ENCODE measurements at regions not wholly inside any gene's neighbourhood (a gene's known extent, or its start where the extent isn't known, plus 50 kb on each side); places are given as distances from the start of the nearest gene placed in this dataset.
"Not testable (repeated sequence)": the region's sequence is repeated elsewhere in the genome, so short reads cannot be mapped to it uniquely, and the experiment has no call there.

DNA sequence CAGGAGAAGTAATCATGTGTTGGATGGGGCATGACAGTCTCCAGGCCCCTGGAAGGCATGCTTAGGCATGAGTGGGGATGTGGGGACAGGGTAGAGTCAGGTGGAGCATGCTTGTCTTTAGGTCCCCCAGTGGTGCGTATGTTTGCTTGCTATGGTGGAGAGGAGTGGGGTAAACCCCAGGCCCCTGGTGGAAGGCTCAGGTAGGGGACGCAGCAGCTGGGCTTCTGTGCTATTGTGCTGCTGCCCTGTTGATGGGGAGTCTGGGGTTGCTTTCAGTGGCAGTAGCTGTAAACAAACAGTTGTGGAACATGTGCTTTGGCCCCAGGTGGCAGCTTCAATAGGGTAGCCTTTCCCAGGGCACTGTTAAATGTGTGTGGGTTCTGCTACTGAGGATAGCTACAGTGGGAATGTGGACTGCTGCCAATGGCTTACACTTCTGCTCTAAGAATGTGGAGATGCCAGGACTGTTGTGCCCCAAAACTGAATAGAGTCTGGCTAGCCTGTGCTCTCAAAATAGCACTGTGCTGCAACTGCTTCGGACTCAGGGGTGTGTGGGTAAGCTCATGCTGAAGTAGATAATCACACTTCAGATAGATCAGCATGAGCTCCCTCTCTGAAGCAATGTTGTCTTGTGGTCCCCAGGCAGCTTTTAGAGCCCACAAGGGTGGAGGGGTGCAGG, 1257.3 kb downstream of the DIAPH3 start:
- DNase-seq (ENCODE audit: low spot score) = no peak
- intact Hi-C loops (cut with DNase I) = no loop called here

DNA sequence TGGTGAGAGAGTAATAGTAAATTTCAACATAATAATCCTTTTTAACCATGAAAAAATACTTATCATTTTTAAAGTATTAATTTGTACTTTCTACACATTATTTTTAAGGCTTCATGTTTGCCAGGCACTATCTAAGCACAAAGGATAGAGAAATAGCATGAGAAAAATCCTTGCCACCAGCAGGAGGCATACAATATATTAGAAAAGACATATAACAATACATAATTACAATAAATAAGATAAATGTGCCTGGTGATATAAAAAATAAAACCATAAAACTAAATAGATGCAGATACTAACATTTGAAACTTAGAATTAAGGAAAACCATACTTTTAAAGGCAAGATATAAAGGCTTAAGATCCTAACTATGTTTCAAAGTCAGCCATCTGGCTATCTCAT, 1256.4 kb downstream of the DIAPH3 start:
- no peak for DNase-seq (ENCODE audit: low spot score)
- intact Hi-C loops (cut with DNase I) = no loop called here

DNA sequence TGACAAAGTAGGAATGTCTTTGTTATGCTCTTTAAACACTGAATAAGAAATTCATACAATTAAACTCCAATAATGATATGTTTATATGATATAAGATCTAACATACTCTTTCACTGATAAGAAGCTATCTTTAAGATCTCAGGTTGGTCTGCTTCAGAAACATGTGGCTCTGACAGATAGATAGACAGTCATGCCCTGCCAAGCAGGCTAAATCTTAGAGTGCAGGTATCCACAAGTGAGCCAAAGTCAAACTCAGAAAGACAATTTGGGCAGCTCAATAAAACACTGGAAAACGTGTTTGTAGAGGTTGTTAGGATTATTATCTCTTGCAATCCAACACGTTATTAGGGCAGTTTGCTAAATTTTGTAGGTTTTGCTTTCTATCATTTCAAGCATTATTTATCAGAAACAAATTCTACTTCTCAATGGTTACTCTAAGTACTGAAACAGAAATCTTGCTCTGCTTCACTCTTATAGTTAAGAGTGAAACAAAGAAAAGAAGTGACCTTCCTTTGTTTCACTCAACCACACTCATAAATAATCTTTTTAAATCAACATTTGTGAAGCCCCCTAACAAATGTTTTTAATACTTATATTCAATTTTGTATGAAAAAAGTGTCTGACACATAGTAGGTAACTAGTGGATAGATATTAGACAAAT, 1255.6 kb downstream of the DIAPH3 start:
- intact Hi-C loops (cut with DNase I) = no loop called here
- DNase-seq (ENCODE audit: low spot score) = no peak

DNA sequence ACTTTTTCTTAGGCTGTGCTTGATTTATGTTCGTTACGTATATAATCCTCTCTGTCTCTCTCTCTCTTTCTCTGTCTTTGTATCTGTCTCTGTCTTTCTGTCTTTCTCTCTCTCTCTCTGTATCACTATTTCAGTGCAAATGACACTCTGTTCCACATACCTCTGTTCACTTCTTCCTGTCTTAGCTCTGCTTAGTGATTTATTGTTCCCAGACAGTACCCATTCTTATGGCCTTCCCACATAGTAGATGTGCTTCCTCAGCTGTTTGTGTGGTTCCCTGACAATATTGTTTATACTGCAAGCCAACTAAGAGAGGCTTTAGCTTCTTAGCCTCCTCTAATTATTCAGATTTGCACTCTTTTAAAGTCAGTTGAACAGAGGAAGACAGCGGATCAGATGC, 1244.2 kb downstream of the DIAPH3 start:
- intact Hi-C loops (cut with DNase I) = no loop called here
- no peak for DNase-seq (ENCODE audit: low spot score)

DNA sequence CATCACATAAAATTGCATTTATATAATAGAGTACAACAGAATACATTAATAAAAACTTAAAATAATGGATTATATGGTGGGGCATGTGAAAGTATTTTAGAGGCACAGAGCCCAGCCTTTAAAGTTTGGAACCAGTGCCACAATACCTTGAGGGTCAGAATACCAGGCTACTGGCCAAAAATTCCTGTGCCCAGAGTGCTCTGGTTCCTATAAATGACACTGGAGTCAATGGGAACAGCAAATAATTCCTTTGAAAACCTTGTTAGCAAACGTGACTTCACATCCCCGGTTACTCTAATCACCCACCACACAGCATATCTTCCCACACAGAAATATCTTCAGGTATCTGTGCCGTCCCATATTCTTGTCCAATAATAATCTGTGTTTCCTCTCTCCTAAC, 1242.6 kb downstream of the DIAPH3 start:
- DNase-seq (ENCODE audit: low spot score) = no peak
- intact Hi-C loops (cut with DNase I) = no loop called here

DNA sequence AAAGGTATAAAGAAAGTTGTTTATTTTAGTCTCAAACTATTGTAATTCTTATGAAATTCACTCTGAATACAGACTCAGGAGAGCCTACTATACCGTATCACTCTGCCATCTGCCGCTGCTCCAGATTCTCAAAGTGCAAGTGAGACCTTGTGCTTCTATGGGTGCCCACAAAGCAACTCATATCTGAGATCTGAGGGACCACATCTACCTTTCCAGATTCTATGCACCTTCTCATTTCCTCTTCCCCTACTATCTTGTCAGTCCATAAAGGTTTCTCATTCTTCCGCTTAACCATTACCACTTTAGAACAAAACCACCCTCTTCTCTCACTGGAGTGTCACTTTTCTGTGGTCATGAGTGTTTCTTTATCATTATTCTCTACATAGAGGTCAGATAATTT, 1236.9 kb downstream of the DIAPH3 start:
- intact Hi-C loops (cut with DNase I) = no loop called here
- no peak for DNase-seq (ENCODE audit: low spot score)

DNA sequence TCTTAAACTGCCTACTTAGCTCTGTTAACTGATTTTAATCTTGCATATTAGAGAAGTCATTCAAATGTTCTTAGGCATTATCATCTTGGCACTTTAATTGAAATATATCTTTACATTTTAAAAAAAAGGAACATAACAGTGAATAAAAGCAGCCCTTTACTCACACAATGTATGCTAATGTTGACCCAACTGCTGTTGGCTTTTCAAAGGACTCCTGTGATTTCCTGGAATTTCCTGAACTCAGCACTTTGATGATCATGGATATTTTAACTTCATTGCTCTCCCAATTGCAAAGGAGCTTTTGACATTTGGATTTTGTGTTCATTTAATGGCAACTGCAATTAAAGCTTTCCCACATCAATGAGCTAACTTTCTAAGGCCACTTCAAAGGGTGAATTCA, 1230.3 kb downstream of the DIAPH3 start:
- DNase-seq (ENCODE audit: low spot score) = no peak
- intact Hi-C loops (cut with DNase I) = no loop called here

DNA sequence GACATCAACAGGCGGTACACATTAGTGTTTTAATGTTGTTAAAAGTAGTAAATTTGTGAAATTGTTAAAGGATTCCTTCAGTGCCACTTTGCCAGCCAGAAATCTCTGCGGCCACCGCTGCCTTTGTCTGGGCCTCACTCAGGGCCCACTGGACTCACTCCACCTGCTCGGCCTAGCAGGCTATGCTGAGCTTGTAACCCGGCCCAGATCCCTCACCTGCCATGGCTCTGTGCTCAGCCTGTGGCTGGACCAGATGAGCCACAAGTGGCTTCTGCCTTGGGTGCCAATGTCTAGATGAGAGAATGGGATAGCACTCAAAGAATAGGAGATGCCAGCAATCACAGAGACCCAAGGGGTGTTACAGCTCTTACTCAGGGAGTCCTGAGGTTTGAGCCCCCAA, 1228.0 kb downstream of the DIAPH3 start:
- no peak for DNase-seq (ENCODE audit: low spot score)
- intact Hi-C loops (cut with DNase I) = no loop called here

DNA sequence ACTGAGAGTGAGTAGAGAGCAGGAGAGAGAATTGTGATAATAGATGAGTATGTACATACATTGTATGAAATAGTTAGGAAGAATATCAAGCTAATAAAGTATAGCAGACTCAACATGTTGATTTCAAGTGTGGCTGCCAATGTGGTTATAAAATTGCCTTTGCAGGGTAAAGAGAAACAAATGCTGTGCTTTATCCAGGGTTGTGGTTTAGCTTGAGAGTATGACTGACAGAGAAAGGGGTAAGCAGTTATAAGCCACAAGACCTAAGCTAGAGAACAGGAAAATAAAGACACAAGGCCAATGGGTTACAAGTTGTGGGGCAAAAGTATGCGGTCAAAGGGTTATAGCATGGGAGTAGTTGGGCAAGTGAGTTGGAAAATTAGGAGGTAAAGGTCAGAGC, 1217.5 kb downstream of the DIAPH3 start:
- intact Hi-C loops (cut with DNase I) = no loop called here

DNA sequence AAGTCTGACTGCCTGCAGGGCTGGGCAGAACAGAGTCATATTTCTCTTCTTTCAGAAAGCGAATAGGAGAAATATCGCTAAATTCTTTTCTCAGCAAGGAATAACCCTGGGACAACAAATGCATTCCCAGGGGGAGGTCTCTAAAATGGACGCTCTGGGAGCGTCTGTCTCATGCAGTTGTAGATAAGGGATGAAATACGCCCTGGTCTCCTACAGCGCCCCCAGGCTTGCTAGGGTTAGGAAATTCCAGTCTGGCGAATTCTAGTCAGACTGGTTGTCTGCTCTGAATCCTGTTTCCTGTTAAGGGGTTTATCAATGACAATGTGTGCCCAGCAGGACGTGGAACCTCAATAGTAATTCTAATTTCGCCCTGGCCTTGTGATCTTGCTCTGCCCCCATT, 1214.1 kb downstream of the DIAPH3 start:
- no peak for DNase-seq (ENCODE audit: low spot score)
- intact Hi-C loops (cut with DNase I) = no loop called here

More for the DNA sequence above, 1217.5 kb downstream of the DIAPH3 start:
- no peak for DNase-seq (ENCODE audit: low spot score)

DNA sequence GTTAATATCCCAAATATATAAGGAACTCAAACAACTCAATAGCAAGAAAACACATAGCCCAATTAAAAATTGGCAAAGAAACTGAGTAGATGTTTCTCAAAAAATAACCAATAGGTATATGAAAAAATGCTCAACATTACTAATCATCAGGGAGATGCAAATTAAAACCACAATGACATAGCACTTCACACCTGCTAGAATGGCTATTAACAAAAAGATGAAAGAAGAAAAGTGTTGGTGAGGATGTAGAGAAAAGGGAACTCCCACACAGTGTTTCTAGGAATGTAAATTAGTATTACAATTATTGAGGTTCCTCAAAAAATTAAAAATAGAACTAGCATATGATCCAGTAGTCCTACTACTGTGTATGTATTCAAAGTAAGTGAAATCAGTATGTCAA, 1212.8 kb downstream of the DIAPH3 start:
- DNase-seq (ENCODE audit: low spot score) = no peak
- intact Hi-C loops (cut with DNase I) = no loop called here

DNA sequence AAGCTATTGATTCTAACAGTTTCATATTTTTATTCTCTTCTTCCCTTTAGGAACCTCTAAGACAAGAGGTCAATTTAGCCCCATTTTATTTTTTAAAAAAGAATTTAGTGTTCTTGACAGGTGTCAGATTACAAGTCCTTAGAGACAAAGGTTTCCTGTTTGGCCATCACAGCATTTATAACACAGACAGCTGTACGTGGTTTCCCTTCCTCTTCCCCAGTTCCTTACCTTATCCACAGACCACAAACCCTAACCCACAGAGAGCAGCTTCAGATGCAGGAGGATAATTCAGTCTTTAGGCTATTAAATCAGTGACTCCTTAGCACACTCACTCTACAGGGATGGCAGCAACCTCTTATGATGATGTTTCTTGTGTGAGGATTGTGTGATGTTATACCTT, 1210.1 kb downstream of the DIAPH3 start:
- no peak for DNase-seq (ENCODE audit: low spot score)
- intact Hi-C loops (cut with DNase I) = no loop called here

DNA sequence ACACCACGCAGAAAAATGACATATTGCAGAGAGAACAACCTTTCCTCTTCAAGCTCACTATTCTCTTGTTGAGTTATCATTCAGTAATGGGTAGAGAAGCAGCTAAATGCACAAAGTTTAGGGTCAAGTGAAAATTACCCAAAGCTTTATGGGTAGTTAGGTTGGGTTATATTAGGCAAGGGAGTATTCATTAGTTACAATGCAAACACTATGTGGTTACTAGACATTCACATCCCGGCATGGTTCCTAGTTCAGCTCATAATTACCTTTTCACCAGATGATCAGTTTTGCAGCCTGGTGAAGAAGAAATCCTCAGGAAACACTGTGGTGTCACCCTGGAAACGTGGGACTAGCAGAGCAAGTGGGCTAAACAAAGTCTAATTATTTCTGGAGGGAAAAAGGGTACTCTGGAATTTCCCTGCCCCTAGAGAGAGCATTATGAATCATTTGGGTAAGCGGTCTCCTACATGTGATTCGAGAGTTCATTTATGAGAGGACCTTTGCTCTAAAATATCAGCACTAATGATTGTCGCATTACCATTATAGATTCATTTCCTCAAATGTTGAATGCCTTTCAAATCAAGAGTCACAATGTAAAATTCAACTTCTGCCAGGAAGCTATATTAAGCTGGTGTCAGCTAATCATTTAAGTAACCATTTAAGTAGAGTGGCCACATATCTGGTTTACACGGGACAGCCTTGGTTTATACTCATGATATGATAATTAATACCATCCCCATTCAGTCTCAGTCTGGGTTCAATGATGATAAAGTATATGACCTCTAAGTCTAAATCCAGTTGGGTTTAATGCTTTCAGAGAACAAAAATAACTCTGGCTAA, 1208.0 kb downstream of the DIAPH3 start:
- intact Hi-C loops (cut with DNase I) = no loop called here
- no peak for DNase-seq (ENCODE audit: low spot score)

DNA sequence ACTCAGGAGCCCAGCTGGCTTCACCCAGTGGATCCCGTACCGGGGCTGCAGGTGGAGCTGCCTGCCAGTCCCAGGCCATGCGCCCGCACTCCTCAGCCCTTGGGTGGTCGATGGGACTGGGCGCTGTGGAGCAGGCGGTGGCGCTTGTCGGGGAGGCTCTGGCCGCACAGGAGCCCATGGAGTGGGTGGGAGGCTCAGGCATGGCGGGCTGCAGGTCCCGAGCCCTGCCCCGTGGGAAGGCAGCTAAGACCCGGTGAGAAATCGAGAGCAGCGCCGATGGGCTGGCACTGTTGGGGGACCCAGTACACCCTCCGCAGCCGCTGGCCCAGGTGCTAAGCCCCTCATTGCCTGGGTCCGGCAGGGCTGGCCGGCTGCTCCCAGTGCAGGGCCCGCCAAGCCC, 1205.6 kb downstream of the DIAPH3 start:
- intact Hi-C loops (cut with DNase I) = not testable (repeated sequence)

DNA sequence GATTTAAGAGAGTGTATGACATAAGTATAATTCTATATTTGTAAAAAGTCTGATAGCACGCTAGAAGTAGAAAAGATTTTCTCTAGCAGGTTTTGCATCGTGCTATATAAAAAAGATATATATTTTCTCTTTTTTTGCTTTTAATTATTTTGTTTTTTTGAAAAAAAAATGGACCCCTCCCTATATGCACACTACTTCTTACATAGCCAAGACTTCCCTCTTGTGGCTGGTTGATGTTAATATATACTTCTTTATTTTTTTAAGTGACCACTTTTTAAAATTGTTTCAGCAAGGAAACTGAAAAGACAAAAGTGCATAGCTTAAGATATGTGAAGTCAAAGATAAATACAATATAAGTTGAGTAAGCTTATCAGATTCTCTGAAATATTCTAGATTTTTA, 1202.8 kb downstream of the DIAPH3 start:
- no peak for DNase-seq (ENCODE audit: low spot score)
- intact Hi-C loops (cut with DNase I) = no loop called here

More for the DNA sequence above, 1205.6 kb downstream of the DIAPH3 start:
- not testable (repeated sequence) for DNase-seq (ENCODE audit: low spot score)

DNA sequence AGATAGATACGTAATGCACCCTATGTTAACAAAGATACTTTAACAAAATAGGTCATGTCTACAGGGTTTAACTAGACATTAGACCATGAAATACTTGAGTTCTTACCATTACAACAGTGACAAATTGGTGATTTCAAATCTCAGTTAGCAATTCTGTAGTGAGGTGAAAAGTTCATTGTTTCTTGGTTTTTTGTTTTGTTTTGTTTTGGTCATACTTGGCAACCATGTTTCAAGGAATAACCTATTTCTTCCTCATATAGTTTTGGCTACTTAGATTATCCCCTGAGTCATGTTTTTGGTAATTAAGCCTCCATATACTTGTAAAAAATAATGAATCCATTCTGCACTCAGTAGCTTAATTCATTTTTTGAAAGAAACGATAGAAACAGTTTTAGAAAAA, 1200.4 kb downstream of the DIAPH3 start:
- intact Hi-C loops (cut with DNase I) = no loop called here

DNA sequence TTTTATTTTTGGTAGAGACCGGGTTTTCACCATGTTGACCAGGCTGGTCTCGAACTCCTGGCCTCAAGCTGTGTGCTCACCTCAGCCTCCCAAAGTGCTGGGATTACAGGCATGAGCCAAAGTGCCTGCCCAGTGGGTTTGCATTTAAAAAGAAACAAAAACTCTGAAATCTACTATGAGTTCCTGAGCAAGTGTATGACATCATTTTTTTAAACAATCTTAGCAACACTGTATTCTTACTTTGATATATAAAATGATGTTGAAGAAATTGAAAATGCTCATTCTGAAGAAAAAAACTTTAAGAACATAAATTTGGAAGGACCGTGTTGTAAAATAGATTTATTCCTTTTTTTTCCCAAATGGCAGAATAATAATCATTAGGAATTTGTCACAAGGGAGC, 1199.7 kb downstream of the DIAPH3 start:
- no peak for DNase-seq (ENCODE audit: low spot score)
- intact Hi-C loops (cut with DNase I) = no loop called here

More for the DNA sequence above, 1200.4 kb downstream of the DIAPH3 start:
- DNase-seq (ENCODE audit: low spot score) = no peak

DNA sequence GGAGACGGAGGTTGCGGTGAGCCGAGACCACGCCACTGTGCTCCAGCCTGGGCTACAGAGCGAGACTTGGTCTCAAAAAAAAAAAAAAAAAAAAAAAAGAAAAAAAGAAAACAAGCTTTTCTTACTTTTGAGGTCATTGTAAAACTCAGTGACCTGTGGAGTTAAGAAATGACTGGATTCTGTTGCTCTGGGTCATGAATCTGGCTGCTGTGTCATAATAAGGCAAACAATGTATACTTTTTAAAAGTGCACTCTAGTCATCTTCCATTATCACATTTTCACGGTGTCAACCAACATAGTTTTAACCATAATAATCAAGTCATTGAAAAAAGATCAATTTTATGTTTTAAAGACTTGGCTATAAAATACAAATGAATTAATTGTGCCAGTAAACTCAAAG, 1186.6 kb downstream of the DIAPH3 start:
- intact Hi-C loops (cut with DNase I) = no loop called here
- DNase-seq (ENCODE audit: low spot score) = no peak

DNA sequence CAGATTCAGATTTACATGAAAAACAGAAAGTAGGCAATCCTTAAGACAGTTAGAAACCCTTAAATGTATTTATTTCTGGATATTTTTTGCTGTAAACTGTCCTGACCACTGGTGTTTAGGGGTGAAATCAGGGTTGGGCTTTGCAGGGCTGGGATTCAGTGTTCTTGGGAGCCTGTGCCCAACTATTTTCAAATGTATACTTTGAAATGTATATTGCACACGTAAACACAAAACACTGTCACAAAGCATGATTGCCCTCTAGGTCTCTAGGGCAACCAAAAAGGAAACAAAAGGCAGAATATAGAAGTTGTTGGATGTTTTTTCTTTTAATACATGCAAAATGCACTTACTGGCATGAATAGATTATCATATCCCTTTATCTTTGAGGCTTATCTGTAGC, 1185.4 kb downstream of the DIAPH3 start:
- intact Hi-C loops (cut with DNase I) = no loop called here

DNA sequence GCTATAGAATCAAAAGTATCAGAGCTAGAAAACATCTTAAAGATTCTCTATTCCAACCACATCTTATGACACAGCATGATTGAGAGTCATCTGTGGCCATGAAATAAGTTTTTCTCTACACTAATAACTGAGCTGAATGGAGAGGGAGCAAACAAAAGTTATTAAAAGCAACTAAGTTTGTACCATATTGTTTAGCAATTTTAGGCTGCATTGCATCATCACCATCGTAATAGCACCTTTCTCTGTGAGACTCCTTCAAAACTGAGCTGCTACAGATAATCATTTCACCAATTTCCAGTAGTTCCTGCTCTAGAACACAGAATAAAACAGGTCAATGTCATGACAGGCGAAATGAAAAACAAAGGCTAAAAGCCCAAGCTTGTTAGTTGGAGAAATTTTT, 1183.9 kb downstream of the DIAPH3 start:
- no peak for DNase-seq (ENCODE audit: low spot score)
- intact Hi-C loops (cut with DNase I) = no loop called here

More for the DNA sequence above, 1185.4 kb downstream of the DIAPH3 start:
- DNase-seq (ENCODE audit: low spot score) = no peak

Data from posterior vena cava (tissue), 2 donors.